Cerebellar cortex (tissue), 1 donor: ENCODE measurements at regions not wholly inside any gene's neighbourhood (a gene's known extent, or its start where the extent isn't known, plus 50 kb on each side); places are given as distances from the start of the nearest gene placed in this dataset.

Source experiments
- DNase-seq: peaks from one replicate; pipeline ENCODE4 v3.0.0-alpha.2; 2015; ENCODE audit warnings: low spot score

GRCh38 chr10:8539056-8539455, 484.6 kb downstream of the GATA3 start:
- no peak for DNase-seq

GRCh38 chr10:8543361-8544056, 489.0 kb downstream of the GATA3 start:
- no peak for DNase-seq

GRCh38 chr10:8544057-8544380, 489.5 kb downstream of the GATA3 start:
- DNase-seq = no peak

GRCh38 chr10:8544500-8544899, 490.0 kb downstream of the GATA3 start:
- no peak for DNase-seq

GRCh38 chr10:8554574-8554973, 500.1 kb downstream of the GATA3 start:
- DNase-seq = no peak

GRCh38 chr10:8556321-8556720, 501.8 kb downstream of the GATA3 start:
- no peak for DNase-seq

- no peak for DNase-seq
Observed at GRCh38 chr10:8563478-8563877, 509.0 kb downstream of the GATA3 start.

GRCh38 chr10:8566737-8567136, 512.2 kb downstream of the GATA3 start:
- no peak for DNase-seq

- no peak for DNase-seq
Observed at GRCh38 chr10:8568401-8568800, 513.9 kb downstream of the GATA3 start.

GRCh38 chr10:8575620-8576019, 521.1 kb downstream of the GATA3 start:
- DNase-seq = no peak

- DNase-seq = no peak
Observed at GRCh38 chr10:8576281-8576680, 521.8 kb downstream of the GATA3 start.

- no peak for DNase-seq
Observed at GRCh38 chr10:8576911-8577310, 522.4 kb downstream of the GATA3 start.

GRCh38 chr10:8577686-8578085, 523.2 kb downstream of the GATA3 start:
- no peak for DNase-seq

GRCh38 chr10:8581521-8582225, 527.2 kb downstream of the GATA3 start:
- no peak for DNase-seq

- no peak for DNase-seq
Observed at GRCh38 chr10:8583096-8583495, 528.6 kb downstream of the GATA3 start.

GRCh38 chr10:8584666-8585065, 530.2 kb downstream of the GATA3 start:
- no peak for DNase-seq

- no peak for DNase-seq
Observed at GRCh38 chr10:8586504-8586903, 532.0 kb downstream of the GATA3 start.

- no peak for DNase-seq
Observed at GRCh38 chr10:8588135-8588534, 533.6 kb downstream of the GATA3 start.

GRCh38 chr10:8590518-8590917, 536.0 kb downstream of the GATA3 start:
- no peak for DNase-seq

GRCh38 chr10:8591640-8592039, 537.2 kb downstream of the GATA3 start:
- DNase-seq = no peak

- no peak for DNase-seq
Observed at GRCh38 chr10:8594176-8594575, 539.7 kb downstream of the GATA3 start.

- no peak for DNase-seq
Observed at GRCh38 chr10:8594711-8595110, 540.2 kb downstream of the GATA3 start.

- DNase-seq = no peak
Observed at GRCh38 chr10:8595140-8595539, 540.7 kb downstream of the GATA3 start.

GRCh38 chr10:8596929-8597472, 542.5 kb downstream of the GATA3 start:
- no peak for DNase-seq
